Lung (tissue), 11 donors: ENCODE measurements at regions not wholly inside any gene's neighbourhood (a gene's known extent, or its start where the extent isn't known, plus 50 kb on each side); places are given as distances from the start of the nearest gene placed in this dataset.
A peak's percentile ranks its signal among the peaks of the same experiment; 100 is the strongest.

Experiments used
- ATAC-seq: fragments of 200-7000 bp; cut with Tn5 transposase; one replicate; pipeline ENCODE4 v1.9.1; 2020; ENCODE audit warnings: moderate number of reproducible peaks; ENCODE audit not compliant: insufficient read depth, low FRiP score
- DNase-seq, 3 donors: peaks; one replicate each; pipeline ENCODE4 v3.0.0-alpha.2; 2013 to 2017
- H3K27ac ChIP-seq, 2 donors: one replicate each; pipeline ENCODE4 v1.5.1; 2013; ENCODE audit warnings: mild to moderate bottlenecking in 2 of 2, moderate library complexity in 2 of 2, control low read depth in 1 of 2, inconsistent platforms in 1 of 2, low read depth in 1 of 2, low read length in 1 of 2
- H3K27me3 ChIP-seq, 3 donors: one replicate each; pipeline ENCODE4 v1.5.1; 2013; ENCODE audit warnings: low read length in 2 of 3; ENCODE audit not compliant: control insufficient read depth in 3 of 3, insufficient read depth in 3 of 3
- H3K36me3 ChIP-seq, 4 donors: one replicate each; pipeline ENCODE4 v1.5.1; 2013; ENCODE audit warnings: low read length in 4 of 4, mild to moderate bottlenecking in 1 of 4, moderate library complexity in 1 of 4; ENCODE audit not compliant: control insufficient read depth in 4 of 4, insufficient read depth in 4 of 4
- H3K4me1 ChIP-seq, 5 donors: one replicate each; pipeline ENCODE4 v1.5.1; 2013; ENCODE audit warnings: low read length in 5 of 5, mild to moderate bottlenecking in 2 of 5, moderate library complexity in 1 of 5; ENCODE audit not compliant: control insufficient read depth in 5 of 5, insufficient read depth in 5 of 5
- H3K4me3 ChIP-seq: one replicate; pipeline ENCODE4 v1.5.1; 2013; ENCODE audit warnings: mild to moderate bottlenecking, control low read depth, moderate library complexity
- H3K9ac ChIP-seq, 2 donors: one replicate each; pipeline ENCODE4 v1.5.1; 2013; ENCODE audit warnings: low read length in 2 of 2, control low read depth in 1 of 2; ENCODE audit not compliant: insufficient read depth in 1 of 2
- H3K9me3 ChIP-seq, 4 donors: one replicate each; pipeline ENCODE4 v1.5.1; 2013; ENCODE audit warnings: low read length in 3 of 4, mild to moderate bottlenecking in 1 of 4, moderate library complexity in 1 of 4; ENCODE audit not compliant: control insufficient read depth in 4 of 4, insufficient read depth in 3 of 4
- WGBS, 2 donors: extraction: QIAGEN DNeasy Blood & Tissue Kit; methylation state at CpG; one replicate each; pipeline ENCODE4 v1.1.7; 2013; 5-methylcytosine and 5-hydroxymethylcytosine counted together
- TF ChIP-seq, protein P1 (sequence below): IDR thresholded peaks from 2 replicates; pipeline ENCODE4 v1.5.1; 2012; ENCODE audit warnings: mild to moderate bottlenecking; ENCODE audit errors: control extremely low read depth, extremely low read depth
- donor health status: control.
- donor health status: control.
- donor health status: Bipolar disorder and iron deficiency.
- donor health status: healthy.
- donor health status: DM: yes; HTN: yes; CAD: no.

DNA sequence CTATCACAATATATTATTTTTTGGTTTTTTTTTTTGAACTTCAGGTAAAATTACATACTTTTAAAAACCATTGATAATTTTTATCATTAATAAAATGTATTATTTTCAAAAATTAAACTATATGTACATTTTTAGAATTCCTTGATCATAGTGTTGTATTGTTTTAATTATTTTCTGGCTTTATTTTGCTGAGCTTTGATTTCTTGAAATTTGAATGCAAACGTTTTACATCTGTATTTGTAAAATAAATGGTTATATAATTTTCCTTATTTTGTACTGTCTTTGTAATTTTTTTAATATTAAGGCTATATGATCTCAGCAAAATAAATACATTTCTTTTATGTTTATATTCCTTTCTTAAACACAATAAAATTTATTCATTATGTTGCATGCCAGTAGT is 125.6 kb downstream of the KIF2B start:
- Histone ChIP-seq H3K27me3 (no peaks in the 10 kb centered on the region), H3K36me3 (no peaks in the 10 kb centered on the region), H3K9ac (no peak overlapping the region), H3K4me3 (no peak overlapping the region), H3K9me3 (peaks cover 0 to 11% (median 6%) of the 10 kb centered on the region in 4 donors), H3K4me1 (no peaks in the 10 kb centered on the region), H3K27ac (no peak overlapping the region)
- DNase-seq (no peak), ATAC-seq (no peak)
- TF ChIP-seq, protein P1, sequence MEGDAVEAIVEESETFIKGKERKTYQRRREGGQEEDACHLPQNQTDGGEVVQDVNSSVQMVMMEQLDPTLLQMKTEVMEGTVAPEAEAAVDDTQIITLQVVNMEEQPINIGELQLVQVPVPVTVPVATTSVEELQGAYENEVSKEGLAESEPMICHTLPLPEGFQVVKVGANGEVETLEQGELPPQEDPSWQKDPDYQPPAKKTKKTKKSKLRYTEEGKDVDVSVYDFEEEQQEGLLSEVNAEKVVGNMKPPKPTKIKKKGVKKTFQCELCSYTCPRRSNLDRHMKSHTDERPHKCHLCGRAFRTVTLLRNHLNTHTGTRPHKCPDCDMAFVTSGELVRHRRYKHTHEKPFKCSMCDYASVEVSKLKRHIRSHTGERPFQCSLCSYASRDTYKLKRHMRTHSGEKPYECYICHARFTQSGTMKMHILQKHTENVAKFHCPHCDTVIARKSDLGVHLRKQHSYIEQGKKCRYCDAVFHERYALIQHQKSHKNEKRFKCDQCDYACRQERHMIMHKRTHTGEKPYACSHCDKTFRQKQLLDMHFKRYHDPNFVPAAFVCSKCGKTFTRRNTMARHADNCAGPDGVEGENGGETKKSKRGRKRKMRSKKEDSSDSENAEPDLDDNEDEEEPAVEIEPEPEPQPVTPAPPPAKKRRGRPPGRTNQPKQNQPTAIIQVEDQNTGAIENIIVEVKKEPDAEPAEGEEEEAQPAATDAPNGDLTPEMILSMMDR, result no peak
- 55 to 61% methylated on average over 1 of the region's 1 CpG for WGBS, 2 donors

DNA sequence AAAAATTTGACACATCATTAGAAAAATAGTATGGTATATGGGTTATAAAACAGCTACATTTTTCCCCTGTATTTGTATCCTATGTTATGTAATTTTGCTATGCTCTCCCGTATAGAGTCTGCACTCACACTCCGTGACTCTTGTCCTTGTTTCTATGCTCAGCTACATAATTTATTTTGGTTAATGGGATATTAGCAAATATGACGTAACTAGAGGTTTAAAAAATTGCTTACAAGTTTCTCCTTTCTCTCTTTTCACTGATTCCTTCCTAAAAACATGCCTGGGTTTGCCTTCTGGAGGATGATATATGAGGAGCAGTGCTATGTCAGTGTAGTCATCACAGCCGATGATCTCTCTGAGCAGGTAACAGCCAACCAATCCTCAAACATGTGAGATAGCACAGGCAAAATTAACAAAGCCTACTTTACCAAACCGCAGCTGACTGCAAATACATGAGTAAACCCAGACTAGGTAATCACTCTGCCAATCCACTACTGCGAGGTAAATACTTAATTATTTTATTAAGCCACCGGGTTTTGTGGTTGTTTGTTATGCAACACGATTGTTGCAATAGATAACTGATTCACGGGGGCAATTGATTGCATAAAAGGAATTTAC is 126.9 kb downstream of the KIF2B start:
- Histone ChIP-seq H3K9ac (no peak overlapping the region), H3K27ac (no peak overlapping the region), H3K4me1 (no peaks in the 10 kb centered on the region), H3K4me3 (no peak overlapping the region), H3K9me3 (peaks cover 0 to 15% (median 7%) of the 10 kb centered on the region in 4 donors), H3K36me3 (no peaks in the 10 kb centered on the region), H3K27me3 (no peaks in the 10 kb centered on the region)
- TF ChIP-seq, protein P1, result no peak
- DNase-seq (no peak), ATAC-seq (no peak)
- 62 to 68% methylated on average over 9 of the region's 9 CpGs for WGBS, 2 donors

DNA sequence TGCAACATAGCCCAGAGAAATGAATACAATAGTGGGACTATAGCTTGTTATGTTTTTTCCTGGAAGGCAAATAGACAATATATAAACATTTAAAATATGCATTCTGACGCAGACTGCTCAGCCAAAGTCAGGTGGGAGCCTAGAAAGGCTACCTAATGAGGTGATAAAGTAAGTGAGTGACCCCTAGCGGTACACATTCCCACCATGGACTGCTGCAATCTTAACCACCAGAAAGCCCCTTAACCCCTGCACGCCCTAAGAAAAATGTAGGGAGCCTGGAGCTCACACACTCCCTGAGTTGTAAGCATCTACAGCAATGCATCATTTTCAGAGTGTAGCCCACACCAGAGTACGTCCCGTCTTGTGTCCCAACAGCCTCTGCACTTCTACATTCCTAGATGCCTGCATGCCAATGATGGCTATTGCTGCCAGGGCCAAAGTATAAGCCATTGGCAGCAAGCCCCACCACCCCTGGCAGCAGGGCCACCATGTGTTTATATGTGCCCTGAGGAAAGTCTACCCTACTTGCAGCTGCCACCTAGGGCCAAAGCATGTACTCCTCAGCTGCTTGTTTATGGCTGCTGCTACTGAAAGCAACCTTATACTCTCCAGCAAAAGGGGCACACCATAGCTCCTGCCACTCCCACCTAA is 127.6 kb downstream of the KIF2B start:
- Histone ChIP-seq H3K4me1 (no peaks in the 10 kb centered on the region), H3K36me3 (no peaks in the 10 kb centered on the region), H3K4me3 (no peak overlapping the region), H3K9me3 (peaks cover 0 to 15% (median 7%) of the 10 kb centered on the region in 4 donors), H3K27me3 (no peaks in the 10 kb centered on the region), H3K9ac (no peak overlapping the region), H3K27ac (no peak overlapping the region)
- no peak for ATAC-seq
- 57 to 62% methylated on average over 5 of the region's 5 CpGs for WGBS, 2 donors
- peak in 1 of 3 donors; percentile 0 for DNase-seq
- TF ChIP-seq, protein P1, result no peak
